ENCODE measurements at regions not wholly inside any gene's neighbourhood (a gene's known extent, or its start where the extent isn't known, plus 50 kb on each side); places are given as distances from the start of the nearest gene placed in this dataset.

DNA sequence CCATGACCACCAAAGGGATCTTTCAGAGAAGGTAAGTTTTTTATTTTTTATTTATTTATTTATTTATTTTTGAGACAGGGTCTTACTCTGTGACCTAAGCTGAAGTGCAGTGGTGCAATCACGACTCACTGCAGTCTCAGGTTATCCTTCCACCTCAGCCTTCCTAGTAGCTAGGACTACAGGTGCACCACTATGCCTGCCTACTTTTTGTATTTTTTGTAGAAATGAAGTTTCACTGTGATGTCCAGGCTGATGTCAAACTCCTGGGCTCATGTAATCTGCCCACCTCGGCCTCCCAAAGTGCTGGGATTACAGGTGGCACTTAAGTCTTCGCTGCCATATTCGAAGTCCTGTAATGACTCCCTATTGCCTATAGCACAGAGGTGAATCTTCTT lies 342.5 kb downstream of the CYRIA start:
- H3K9ac ChIP-seq (ENCODE audit: low read length): no peak overlapping the region
- H3K9me2 ChIP-seq (ENCODE audit: low read depth, low read length): no peaks in the 10 kb centered on the region
- TF ChIP-seq, protein P1, sequence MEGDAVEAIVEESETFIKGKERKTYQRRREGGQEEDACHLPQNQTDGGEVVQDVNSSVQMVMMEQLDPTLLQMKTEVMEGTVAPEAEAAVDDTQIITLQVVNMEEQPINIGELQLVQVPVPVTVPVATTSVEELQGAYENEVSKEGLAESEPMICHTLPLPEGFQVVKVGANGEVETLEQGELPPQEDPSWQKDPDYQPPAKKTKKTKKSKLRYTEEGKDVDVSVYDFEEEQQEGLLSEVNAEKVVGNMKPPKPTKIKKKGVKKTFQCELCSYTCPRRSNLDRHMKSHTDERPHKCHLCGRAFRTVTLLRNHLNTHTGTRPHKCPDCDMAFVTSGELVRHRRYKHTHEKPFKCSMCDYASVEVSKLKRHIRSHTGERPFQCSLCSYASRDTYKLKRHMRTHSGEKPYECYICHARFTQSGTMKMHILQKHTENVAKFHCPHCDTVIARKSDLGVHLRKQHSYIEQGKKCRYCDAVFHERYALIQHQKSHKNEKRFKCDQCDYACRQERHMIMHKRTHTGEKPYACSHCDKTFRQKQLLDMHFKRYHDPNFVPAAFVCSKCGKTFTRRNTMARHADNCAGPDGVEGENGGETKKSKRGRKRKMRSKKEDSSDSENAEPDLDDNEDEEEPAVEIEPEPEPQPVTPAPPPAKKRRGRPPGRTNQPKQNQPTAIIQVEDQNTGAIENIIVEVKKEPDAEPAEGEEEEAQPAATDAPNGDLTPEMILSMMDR (IDR thresholded peaks at IDR 0.05; ENCODE audit: low read length): no peak
- TF ChIP-seq EZH2 (IDR thresholded peaks at IDR 0.05; ENCODE audit: borderline replicate concordance, low read length): no peak
- H3F3A ChIP-seq (ENCODE audit: insufficient read depth, low read length): no peaks in the 10 kb centered on the region
- H3K79me2 ChIP-seq (ENCODE audit: insufficient read depth, low read length): no peaks in the 10 kb centered on the region
- no peak overlapping the region for H3K4me3 ChIP-seq (ENCODE audit: low read depth, low read length, poor library complexity, severe bottlenecking)
- no peaks in the 10 kb centered on the region for H3K36me3 ChIP-seq (ENCODE audit: insufficient read depth, low read length)
- no peak overlapping the region for H2AFZ ChIP-seq (ENCODE audit: low read length)
- no peak overlapping the region for H3K4me2 ChIP-seq (ENCODE audit: low read length)
- H3K9me3 ChIP-seq (ENCODE audit: low read length): no peaks in the 10 kb centered on the region
- no peak overlapping the region for H3K27ac ChIP-seq (ENCODE audit: low read depth, low read length, poor library complexity, severe bottlenecking)
- no peaks in the 10 kb centered on the region for H3K4me1 ChIP-seq (ENCODE audit: insufficient read depth, low read length, severe bottlenecking)
- no peaks in the 10 kb centered on the region for H4K20me1 ChIP-seq (ENCODE audit: insufficient read depth, low read length)
- H3K27me3 ChIP-seq (ENCODE audit: insufficient read depth, low read length): 0 out of 2 replicates have a peak, but pooled peaks cover 3% of the 10 kb centered on the region

GRCh38 chr2:16322308-16323125 lies 343.1 kb downstream of the CYRIA start:
- Histone ChIP-seq H3K4me3 (ENCODE audit: low read depth, low read length, poor library complexity, severe bottlenecking) (no peak overlapping the region), H3K9me2 (ENCODE audit: low read depth, low read length) (no peaks in the 10 kb centered on the region), H3K4me2 (ENCODE audit: low read length) (no peak overlapping the region), H3F3A (ENCODE audit: insufficient read depth, low read length) (no peaks in the 10 kb centered on the region), H3K9me3 (ENCODE audit: low read length) (no peaks in the 10 kb centered on the region), H3K79me2 (ENCODE audit: insufficient read depth, low read length) (no peaks in the 10 kb centered on the region), H3K36me3 (ENCODE audit: insufficient read depth, low read length) (no peaks in the 10 kb centered on the region), H2AFZ (ENCODE audit: low read length) (no peak overlapping the region), H3K4me1 (ENCODE audit: insufficient read depth, low read length, severe bottlenecking) (no peaks in the 10 kb centered on the region), H3K9ac (ENCODE audit: low read length) (no peak overlapping the region), H3K27ac (ENCODE audit: low read depth, low read length, poor library complexity, severe bottlenecking) (no peak overlapping the region), H3K27me3 (ENCODE audit: insufficient read depth, low read length) (0 out of 2 replicates have a peak, but pooled peaks cover 3% of the 10 kb centered on the region), H4K20me1 (ENCODE audit: insufficient read depth, low read length) (no peaks in the 10 kb centered on the region)
- no peak for TF ChIP-seq EZH2 (IDR thresholded peaks at IDR 0.05; ENCODE audit: borderline replicate concordance, low read length)
- TF ChIP-seq, protein P1 (IDR thresholded peaks at IDR 0.05; ENCODE audit: low read length): no peak

DNA sequence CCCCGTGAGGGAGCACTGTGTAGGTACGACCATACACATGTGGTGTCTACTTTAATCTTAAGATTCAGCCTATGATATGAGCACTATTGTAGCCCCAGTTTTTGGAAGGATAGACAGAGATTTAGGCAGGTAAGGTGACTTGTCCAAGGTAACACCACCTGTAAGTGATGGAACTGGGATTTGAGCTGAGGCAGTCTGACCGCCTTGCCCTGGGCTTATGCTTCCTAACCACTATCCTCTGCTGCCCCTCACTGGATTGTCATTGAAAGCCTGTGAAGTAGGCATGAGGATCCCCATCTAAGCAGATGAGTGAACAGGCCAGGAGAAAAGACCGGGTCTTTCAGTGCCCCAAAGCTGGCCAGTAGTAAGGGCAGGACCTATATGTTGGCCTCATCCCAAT lies 343.8 kb downstream of the CYRIA start:
- H3K9me2 ChIP-seq (ENCODE audit: low read depth, low read length): no peaks in the 10 kb centered on the region
- no peak overlapping the region for H3K9ac ChIP-seq (ENCODE audit: low read length)
- H3K4me1 ChIP-seq (ENCODE audit: insufficient read depth, low read length, severe bottlenecking): no peaks in the 10 kb centered on the region
- H2AFZ ChIP-seq (ENCODE audit: low read length): no peak overlapping the region
- TF ChIP-seq, protein P1 (IDR thresholded peaks at IDR 0.05; ENCODE audit: low read length): no peak
- TF ChIP-seq EZH2 (IDR thresholded peaks at IDR 0.05; ENCODE audit: borderline replicate concordance, low read length): no peak
- H3K36me3 ChIP-seq (ENCODE audit: insufficient read depth, low read length): no peaks in the 10 kb centered on the region
- no peak overlapping the region for H3K27ac ChIP-seq (ENCODE audit: low read depth, low read length, poor library complexity, severe bottlenecking)
- H3K9me3 ChIP-seq (ENCODE audit: low read length): no peaks in the 10 kb centered on the region
- 0 out of 2 replicates have a peak, but pooled peaks cover 3% of the 10 kb centered on the region for H3K27me3 ChIP-seq (ENCODE audit: insufficient read depth, low read length)
- H3F3A ChIP-seq (ENCODE audit: insufficient read depth, low read length): no peaks in the 10 kb centered on the region
- no peak overlapping the region for H3K4me3 ChIP-seq (ENCODE audit: low read depth, low read length, poor library complexity, severe bottlenecking)
- no peaks in the 10 kb centered on the region for H4K20me1 ChIP-seq (ENCODE audit: insufficient read depth, low read length)
- no peak overlapping the region for H3K4me2 ChIP-seq (ENCODE audit: low read length)
- no peaks in the 10 kb centered on the region for H3K79me2 ChIP-seq (ENCODE audit: insufficient read depth, low read length)
